ENCODE measurements at regions not wholly inside any gene's neighbourhood (a gene's known extent, or its start where the extent isn't known, plus 50 kb on each side); places are given as distances from the start of the nearest gene placed in this dataset.

DNA sequence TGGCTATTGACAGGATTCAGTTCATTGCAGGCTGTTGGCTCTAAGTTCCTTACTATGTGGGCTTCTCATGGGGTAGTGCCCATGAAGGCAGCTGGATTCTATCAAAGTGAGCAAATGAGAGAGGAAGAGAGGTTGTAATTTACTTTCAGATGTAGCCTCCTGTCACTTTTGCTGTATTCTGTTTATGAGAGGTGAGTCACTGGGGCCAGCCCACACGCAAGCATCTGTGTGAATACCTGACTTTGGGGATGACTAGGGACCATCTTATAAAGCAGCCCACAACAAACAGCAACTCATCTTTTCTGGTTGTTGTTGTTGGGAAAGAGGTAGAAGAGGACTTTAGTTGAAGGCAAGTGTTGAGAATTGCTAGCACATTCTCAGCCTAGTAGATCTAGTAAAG, 506.3 kb upstream of the GRM7 start:
- TF ChIP-seq, protein P1, sequence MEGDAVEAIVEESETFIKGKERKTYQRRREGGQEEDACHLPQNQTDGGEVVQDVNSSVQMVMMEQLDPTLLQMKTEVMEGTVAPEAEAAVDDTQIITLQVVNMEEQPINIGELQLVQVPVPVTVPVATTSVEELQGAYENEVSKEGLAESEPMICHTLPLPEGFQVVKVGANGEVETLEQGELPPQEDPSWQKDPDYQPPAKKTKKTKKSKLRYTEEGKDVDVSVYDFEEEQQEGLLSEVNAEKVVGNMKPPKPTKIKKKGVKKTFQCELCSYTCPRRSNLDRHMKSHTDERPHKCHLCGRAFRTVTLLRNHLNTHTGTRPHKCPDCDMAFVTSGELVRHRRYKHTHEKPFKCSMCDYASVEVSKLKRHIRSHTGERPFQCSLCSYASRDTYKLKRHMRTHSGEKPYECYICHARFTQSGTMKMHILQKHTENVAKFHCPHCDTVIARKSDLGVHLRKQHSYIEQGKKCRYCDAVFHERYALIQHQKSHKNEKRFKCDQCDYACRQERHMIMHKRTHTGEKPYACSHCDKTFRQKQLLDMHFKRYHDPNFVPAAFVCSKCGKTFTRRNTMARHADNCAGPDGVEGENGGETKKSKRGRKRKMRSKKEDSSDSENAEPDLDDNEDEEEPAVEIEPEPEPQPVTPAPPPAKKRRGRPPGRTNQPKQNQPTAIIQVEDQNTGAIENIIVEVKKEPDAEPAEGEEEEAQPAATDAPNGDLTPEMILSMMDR (IDR thresholded peaks at IDR 0.05) = no peak
- no peak for TF ChIP-seq POLR2A (IDR thresholded peaks at IDR 0.05)
- Histone ChIP-seq H3K4me3 (no peak overlapping the region), H3K36me3 (ENCODE audit: low read depth, missing control alignments) (no peaks in the 10 kb centered on the region), H3K27ac (no peak overlapping the region), H3K4me1 (no peaks in the 10 kb centered on the region), H3K9me3 (no peaks in the 10 kb centered on the region), H3K27me3 (no peaks in the 10 kb centered on the region)
- DNase-seq = no peak
- 70 to 82% methylated on average over 1 of the region's 1 CpG for WGBS, 2 donors
- intact Hi-C loops (cut with DNase I; ENCODE audit: low total_unique reads) = no loop called here

- intact Hi-C loops (cut with DNase I; ENCODE audit: low total_unique reads) = no loop called here
- Histone ChIP-seq H3K27ac (no peak overlapping the region), H3K9me3 (no peaks in the 10 kb centered on the region), H3K4me3 (no peak overlapping the region), H3K27me3 (no peaks in the 10 kb centered on the region), H3K4me1 (no peaks in the 10 kb centered on the region), H3K36me3 (ENCODE audit: low read depth, missing control alignments) (no peaks in the 10 kb centered on the region)
- TF ChIP-seq POLR2A (IDR thresholded peaks at IDR 0.05) = no peak
- TF ChIP-seq, protein P1 (IDR thresholded peaks at IDR 0.05) = no peak
- 90 to 93% methylated on average over 4 of the region's 4 CpGs for WGBS, 2 donors
- no peak for DNase-seq
Observed at GRCh38 chr3:6362406-6362805, 498.5 kb upstream of the GRM7 start.

DNA sequence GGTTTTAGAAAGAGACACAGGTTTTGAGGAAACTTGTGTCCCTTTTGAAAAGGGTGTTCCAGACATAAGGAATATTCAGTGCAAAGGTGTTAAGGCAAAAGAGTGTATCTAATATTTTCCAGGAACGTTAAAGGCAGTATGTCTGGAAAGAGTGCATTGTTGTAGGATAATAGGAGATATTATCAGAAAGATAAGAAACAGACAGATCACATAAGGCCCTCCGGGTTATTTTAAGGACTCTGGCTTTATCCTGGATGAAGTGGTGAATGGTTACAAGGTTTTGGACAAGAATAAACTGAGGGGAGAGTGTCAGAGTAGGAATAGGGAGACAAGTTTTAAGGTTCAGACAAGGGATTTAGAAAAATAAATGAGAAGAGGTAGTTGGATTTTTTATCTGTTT, 493.7 kb upstream of the GRM7 start:
- Histone ChIP-seq H3K4me3 (no peak overlapping the region), H3K27me3 (no peaks in the 10 kb centered on the region), H3K9me3 (no peaks in the 10 kb centered on the region), H3K27ac (no peak overlapping the region), H3K4me1 (no peaks in the 10 kb centered on the region), H3K36me3 (ENCODE audit: low read depth, missing control alignments) (no peaks in the 10 kb centered on the region)
- 72 to 79% methylated on average over 2 of the region's 2 CpGs for WGBS, 2 donors
- no peak for DNase-seq
- intact Hi-C loops (cut with DNase I; ENCODE audit: low total_unique reads) = no loop called here
- TF ChIP-seq, protein P1 (IDR thresholded peaks at IDR 0.05) = no peak
- no peak for TF ChIP-seq POLR2A (IDR thresholded peaks at IDR 0.05)

- no peak for TF ChIP-seq POLR2A (IDR thresholded peaks at IDR 0.05)
- TF ChIP-seq, protein P1 (IDR thresholded peaks at IDR 0.05) = no peak
- intact Hi-C loops (cut with DNase I; ENCODE audit: low total_unique reads) = no loop called here
- Histone ChIP-seq H3K9me3 (no peaks in the 10 kb centered on the region), H3K4me1 (no peaks in the 10 kb centered on the region), H3K4me3 (no peak overlapping the region), H3K27me3 (no peaks in the 10 kb centered on the region), H3K36me3 (ENCODE audit: low read depth, missing control alignments) (no peaks in the 10 kb centered on the region), H3K27ac (no peak overlapping the region)
- whole genome bisulfite sequencing, 2 donors = 84 to 86% methylated on average over 2 of the region's 2 CpGs
- DNase-seq = no peak
Observed at GRCh38 chr3:6392123-6392522, 468.8 kb upstream of the GRM7 start.

DNA sequence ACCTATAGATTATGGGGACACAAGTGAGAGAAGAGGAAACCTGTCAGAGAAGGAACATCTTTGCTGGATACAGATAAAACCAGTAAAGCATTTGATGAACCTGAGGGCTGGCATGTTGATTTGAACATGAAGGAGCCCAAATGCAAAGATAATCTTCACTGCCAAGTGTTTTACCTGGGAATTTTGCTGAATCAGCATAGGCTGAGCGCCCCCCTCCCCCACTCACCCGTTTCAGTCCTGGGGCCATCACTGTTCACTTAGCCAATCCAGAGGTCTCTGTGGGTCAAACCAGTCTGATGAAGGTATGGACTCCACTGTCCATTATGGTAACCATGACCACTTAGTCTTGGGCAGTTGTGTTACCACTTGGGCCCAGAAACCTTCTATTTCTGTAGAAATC, 466.0 kb upstream of the GRM7 start:
- intact Hi-C loops (cut with DNase I; ENCODE audit: low total_unique reads) = no loop called here
- H3K4me1 ChIP-seq = no peaks in the 10 kb centered on the region
- no peaks in the 10 kb centered on the region for H3K9me3 ChIP-seq
- H3K27ac ChIP-seq = no peak overlapping the region
- no peak overlapping the region for H3K4me3 ChIP-seq
- TF ChIP-seq, protein P1 (IDR thresholded peaks at IDR 0.05) = no peak
- TF ChIP-seq POLR2A (IDR thresholded peaks at IDR 0.05) = no peak
- no peaks in the 10 kb centered on the region for H3K36me3 ChIP-seq (ENCODE audit: low read depth, missing control alignments)
- H3K27me3 ChIP-seq = no peaks in the 10 kb centered on the region
- 77 to 94% methylated on average over 2 of the region's 2 CpGs for WGBS, 2 donors
- DNase-seq = no peak

Data from testis (tissue), 2 donors.